DOHH2 (cell line): ENCODE measurements at regions not wholly inside any gene's neighbourhood (a gene's known extent, or its start where the extent isn't known, plus 50 kb on each side); places are given as distances from the start of the nearest gene placed in this dataset.
A peak's percentile ranks its signal among the peaks of the same experiment; 100 is the strongest.

Experiments used
- H3F3A ChIP-seq: fragments of 200-600 bp; sonication (generic), shearing (Covaris generic); 2 replicates; pipeline ENCODE4 v1.6.0; 2016; ENCODE audit warnings: antibody characterized with exemption, mild to moderate bottlenecking; ENCODE audit not compliant: control insufficient read depth, insufficient read depth
- H3K27ac ChIP-seq: fragments of 200-600 bp; sonication (generic); 2 replicates; pipeline ENCODE4 v1.5.1; 2014; ENCODE audit warnings: low read depth, mild to moderate bottlenecking, low read length, moderate library complexity
- H3K27me3 ChIP-seq: fragments of 200-600 bp; sonication (generic); 2 replicates; pipeline ENCODE4 v1.6.1; 2014; ENCODE audit warnings: mild to moderate bottlenecking, low read length, mixed read lengths; ENCODE audit not compliant: control insufficient read depth
- H3K36me3 ChIP-seq: fragments of 200-600 bp; sonication (generic); 2 replicates; pipeline ENCODE4 v1.6.1; 2014; ENCODE audit warnings: mild to moderate bottlenecking, low read length, moderate library complexity, mixed read lengths; ENCODE audit not compliant: control insufficient read depth
- H3K4me1 ChIP-seq: fragments of 200-600 bp; sonication (generic); 2 replicates; pipeline ENCODE4 v1.6.1; 2014; ENCODE audit warnings: mild to moderate bottlenecking, low read length, mixed read lengths; ENCODE audit not compliant: control insufficient read depth
- H3K4me2 ChIP-seq: fragments of 200-600 bp; sonication (generic); 2 replicates; pipeline ENCODE4 v1.6.0; 2014; ENCODE audit warnings: mild to moderate bottlenecking, low read length, moderate library complexity
- H3K4me3 ChIP-seq: fragments of 200-600 bp; sonication (generic); 2 replicates; pipeline ENCODE4 v1.5.1; 2014; ENCODE audit warnings: mild to moderate bottlenecking, low read length, mixed read lengths
- H3K79me2 ChIP-seq: fragments of 200-600 bp; sonication (generic); 2 replicates; pipeline ENCODE4 v1.6.1; 2014; ENCODE audit warnings: mild to moderate bottlenecking, low read length, mixed read lengths; ENCODE audit not compliant: control insufficient read depth
- H3K9me2 ChIP-seq: fragments of 200-600 bp; sonication (generic); replicated peaks from 2 replicates; pipeline ENCODE4 v1.6.1; 2014; ENCODE audit warnings: mild to moderate bottlenecking, low read length, mixed read lengths; ENCODE audit not compliant: control insufficient read depth
- H3K9me3 ChIP-seq: fragments of 200-600 bp; sonication (generic); 2 replicates; pipeline ENCODE4 v1.6.1; 2014; ENCODE audit warnings: antibody characterized with exemption, low read length, mixed read lengths; ENCODE audit not compliant: control insufficient read depth, insufficient read depth
- H4K20me1 ChIP-seq: fragments of 200-600 bp; sonication (generic); 2 replicates; pipeline ENCODE4 v1.6.0; 2014; ENCODE audit warnings: low read depth, mild to moderate bottlenecking, antibody characterized with exemption, low read length, moderate library complexity; ENCODE audit not compliant: control insufficient read depth, insufficient read depth
- EZH2phosphoT487 ChIP-seq: fragments of 200-600 bp; sonication (generic); IDR thresholded peaks from 2 replicates; pipeline ENCODE4 v1.6.1; 2017; ENCODE audit warnings: borderline replicate concordance, mild to moderate bottlenecking, antibody characterized with exemption, low read length, moderate library complexity, mixed read lengths
- TF ChIP-seq, protein P1 (sequence below): fragments of 200-600 bp; sonication (generic); IDR thresholded peaks from one replicate; pipeline ENCODE4 v1.5.1; 2014; ENCODE audit warnings: antibody characterized with exemption, mild to moderate bottlenecking, low read depth, low read length; ENCODE audit not compliant: poor library complexity, severe bottlenecking

- H4K20me1 ChIP-seq: no peaks in the 10 kb centered on the region
- TF ChIP-seq, protein P1, sequence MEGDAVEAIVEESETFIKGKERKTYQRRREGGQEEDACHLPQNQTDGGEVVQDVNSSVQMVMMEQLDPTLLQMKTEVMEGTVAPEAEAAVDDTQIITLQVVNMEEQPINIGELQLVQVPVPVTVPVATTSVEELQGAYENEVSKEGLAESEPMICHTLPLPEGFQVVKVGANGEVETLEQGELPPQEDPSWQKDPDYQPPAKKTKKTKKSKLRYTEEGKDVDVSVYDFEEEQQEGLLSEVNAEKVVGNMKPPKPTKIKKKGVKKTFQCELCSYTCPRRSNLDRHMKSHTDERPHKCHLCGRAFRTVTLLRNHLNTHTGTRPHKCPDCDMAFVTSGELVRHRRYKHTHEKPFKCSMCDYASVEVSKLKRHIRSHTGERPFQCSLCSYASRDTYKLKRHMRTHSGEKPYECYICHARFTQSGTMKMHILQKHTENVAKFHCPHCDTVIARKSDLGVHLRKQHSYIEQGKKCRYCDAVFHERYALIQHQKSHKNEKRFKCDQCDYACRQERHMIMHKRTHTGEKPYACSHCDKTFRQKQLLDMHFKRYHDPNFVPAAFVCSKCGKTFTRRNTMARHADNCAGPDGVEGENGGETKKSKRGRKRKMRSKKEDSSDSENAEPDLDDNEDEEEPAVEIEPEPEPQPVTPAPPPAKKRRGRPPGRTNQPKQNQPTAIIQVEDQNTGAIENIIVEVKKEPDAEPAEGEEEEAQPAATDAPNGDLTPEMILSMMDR: no peak
- TF ChIP-seq EZH2phosphoT487: no peak
- peaks cover 67% of the 10 kb centered on the region for H3K4me1 ChIP-seq
- H3K4me3 ChIP-seq: no peak overlapping the region
- H3K4me2 ChIP-seq: no peak overlapping the region
- H3K36me3 ChIP-seq: no peaks in the 10 kb centered on the region
- no peak overlapping the region for H3K27ac ChIP-seq
- no peaks in the 10 kb centered on the region for H3K79me2 ChIP-seq
- no peaks in the 10 kb centered on the region; the same call in 1 of the 2 replicates for H3F3A ChIP-seq
- H3K9me3 ChIP-seq: 0 out of 2 replicates have a peak, but pooled peaks cover 4% of the 10 kb centered on the region
- H3K27me3 ChIP-seq: no peaks in the 10 kb centered on the region
- no peaks in the 10 kb centered on the region for H3K9me2 ChIP-seq
These were observed 52.5 kb upstream of the NEDD4L start for GRCh38 chr18:57991552-57991951.

- no peaks in the 10 kb centered on the region for H3K27me3 ChIP-seq
- 0 out of 2 replicates have a peak, but pooled peaks cover 4% of the 10 kb centered on the region for H3K9me3 ChIP-seq
- H4K20me1 ChIP-seq: no peaks in the 10 kb centered on the region
- H3K4me3 ChIP-seq: 0 out of 2 replicates have a peak overlapping the region, but pooled peaks have one; percentile 5
- no peaks in the 10 kb centered on the region; the same call in 1 of the 2 replicates for H3F3A ChIP-seq
- 0 out of 2 replicates have a peak overlapping the region, but pooled peaks have one; percentile 24 for H3K4me2 ChIP-seq
- peaks cover 67% of the 10 kb centered on the region for H3K4me1 ChIP-seq
- H3K9me2 ChIP-seq: no peaks in the 10 kb centered on the region
- no peaks in the 10 kb centered on the region for H3K79me2 ChIP-seq
- H3K27ac ChIP-seq: peak overlapping the region; percentile 88
- no peaks in the 10 kb centered on the region for H3K36me3 ChIP-seq
- TF ChIP-seq EZH2phosphoT487: no peak
- TF ChIP-seq, protein P1: no peak
These were observed 54.5 kb upstream of the NEDD4L start for GRCh38 chr18:57989536-57989935.

- H3K27ac ChIP-seq: peak overlapping the region; percentile 88
- H3K9me3 ChIP-seq: 0 out of 2 replicates have a peak, but pooled peaks cover 4% of the 10 kb centered on the region
- no peaks in the 10 kb centered on the region for H3K36me3 ChIP-seq
- no peaks in the 10 kb centered on the region for H4K20me1 ChIP-seq
- H3K27me3 ChIP-seq: no peaks in the 10 kb centered on the region
- H3F3A ChIP-seq: no peaks in the 10 kb centered on the region; the same call in 1 of the 2 replicates
- H3K4me1 ChIP-seq: peaks cover 92% of the 10 kb centered on the region
- H3K79me2 ChIP-seq: no peaks in the 10 kb centered on the region
- H3K4me2 ChIP-seq: peak overlapping the region; percentile 60
- no peaks in the 10 kb centered on the region for H3K9me2 ChIP-seq
- H3K4me3 ChIP-seq: peak overlapping the region; percentile 48
- TF ChIP-seq, protein P1: no peak
- no peak for TF ChIP-seq EZH2phosphoT487
These were observed 59.4 kb upstream of the NEDD4L start for GRCh38 chr18:57984490-57985115.
